ENCODE measurements at regions not wholly inside any gene's neighbourhood (a gene's known extent, or its start where the extent isn't known, plus 50 kb on each side); places are given as distances from the start of the nearest gene placed in this dataset.

GRCh38 chr5:56460195-56460546, 227.0 kb upstream of the ANKRD55 start:
- no peak for DNase-seq (ENCODE audit: low read depth in 2 of 2)

GRCh38 chr5:56459394-56460194, 226.5 kb upstream of the ANKRD55 start:
- DNase-seq (ENCODE audit: low read depth in 2 of 2) = no peak

- DNase-seq (ENCODE audit: low read depth in 2 of 2) = no peak
Observed at GRCh38 chr5:56457887-56458812, 225.0 kb upstream of the ANKRD55 start.

GRCh38 chr5:56456002-56456401, 222.9 kb upstream of the ANKRD55 start:
- DNase-seq (ENCODE audit: low read depth in 2 of 2) = no peak

- DNase-seq (ENCODE audit: low read depth in 2 of 2) = no peak
Observed at GRCh38 chr5:56455417-56455816, 222.3 kb upstream of the ANKRD55 start.

- no peak for DNase-seq (ENCODE audit: low read depth in 2 of 2)
Observed at GRCh38 chr5:56454219-56454862, 221.2 kb upstream of the ANKRD55 start.

GRCh38 chr5:56451742-56452141, 218.6 kb upstream of the ANKRD55 start:
- DNase-seq (ENCODE audit: low read depth in 2 of 2) = no peak

- DNase-seq (ENCODE audit: low read depth in 2 of 2) = no peak
Observed at GRCh38 chr5:56450766-56451165, 217.6 kb upstream of the ANKRD55 start.

- DNase-seq (ENCODE audit: low read depth in 2 of 2) = no peak
Observed at GRCh38 chr5:56449071-56449640, 216.0 kb upstream of the ANKRD55 start.

GRCh38 chr5:56447656-56448055, 214.5 kb upstream of the ANKRD55 start:
- DNase-seq (ENCODE audit: low read depth in 2 of 2) = no peak

- no peak for DNase-seq (ENCODE audit: low read depth in 2 of 2)
Observed at GRCh38 chr5:56447232-56447631, 214.1 kb upstream of the ANKRD55 start.

GRCh38 chr5:56446728-56447127, 213.6 kb upstream of the ANKRD55 start:
- no peak for DNase-seq (ENCODE audit: low read depth in 2 of 2)

- DNase-seq (ENCODE audit: low read depth in 2 of 2) = no peak
Observed at GRCh38 chr5:56443826-56444225, 210.7 kb upstream of the ANKRD55 start.

- no peak for DNase-seq (ENCODE audit: low read depth in 2 of 2)
Observed at GRCh38 chr5:56440871-56441740, 208.0 kb upstream of the ANKRD55 start.

GRCh38 chr5:56434986-56435385, 201.9 kb upstream of the ANKRD55 start:
- no peak for DNase-seq (ENCODE audit: low read depth in 2 of 2)

- DNase-seq (ENCODE audit: low read depth in 2 of 2) = no peak
Observed at GRCh38 chr5:56433039-56433617, 200.0 kb upstream of the ANKRD55 start.

- no peak for DNase-seq (ENCODE audit: low read depth in 2 of 2)
Observed at GRCh38 chr5:56432321-56432720, 199.2 kb upstream of the ANKRD55 start.

- DNase-seq (ENCODE audit: low read depth in 2 of 2) = no peak
Observed at GRCh38 chr5:56430422-56430821, 197.3 kb upstream of the ANKRD55 start.

GRCh38 chr5:56429110-56429561, 196.0 kb upstream of the ANKRD55 start:
- DNase-seq (ENCODE audit: low read depth in 2 of 2) = no peak

- DNase-seq (ENCODE audit: low read depth in 2 of 2) = no peak
Observed at GRCh38 chr5:56426693-56427092, 193.6 kb upstream of the ANKRD55 start.

All from stimulated activated CD4-positive, alpha-beta T cell treated with anti-CD3 and anti-CD28 coated beads, Interleukin-12 subunit alpha, Interleukin-12 subunit beta, amount 100 ng/mL, for 24 hours (primary cell).